Heart left ventricle (tissue), 16 donors: ENCODE measurements at regions not wholly inside any gene's neighbourhood (a gene's known extent, or its start where the extent isn't known, plus 50 kb on each side); places are given as distances from the start of the nearest gene placed in this dataset.

Experiments used
- ATAC-seq, 4 donors: fragments of 200-7000 bp; cut with Tn5 transposase; one replicate each; pipeline ENCODE4 v1.9.1; 2020 to 2022; ENCODE audit warnings: moderate library complexity in 4 of 4, mild to moderate bottlenecking in 3 of 4, moderate number of reproducible peaks in 1 of 4
- DNase-seq, 5 donors: peaks; one replicate each; pipeline ENCODE4 v3.0.0-alpha.2; 2020
- H3K27ac ChIP-seq, 12 donors: fragments of 200-600 bp; sonication (generic) in 4 of 12; one replicate each; pipeline versions ENCODE4 v1.5.0 to v1.8.0; 2016 to 2022; ENCODE audit warnings: mild to moderate bottlenecking in 2 of 12
- H3K27me3 ChIP-seq, 9 donors: fragments of 200-600 bp; sonication (generic) in 2 of 9; one replicate each; pipeline versions ENCODE4 v1.5.1 to v1.8.0; 2016 to 2022; ENCODE audit warnings: mild to moderate bottlenecking in 3 of 9
- H3K36me3 ChIP-seq, 9 donors: fragments of 200-600 bp; sonication (generic) in 2 of 9; one replicate each; pipeline versions ENCODE4 v1.5.0 to v1.8.0; 2018 to 2022; ENCODE audit warnings: mild to moderate bottlenecking in 2 of 9
- H3K4me1 ChIP-seq, 12 donors: fragments of 200-600 bp; sonication (generic) in 4 of 12; one replicate each; pipeline versions ENCODE4 v1.5.0 to v1.8.0; 2016 to 2022; ENCODE audit warnings: mild to moderate bottlenecking in 3 of 12
- H3K4me3 ChIP-seq, 12 donors: fragments of 200-600 bp; sonication (generic) in 4 of 12; one replicate each; pipeline versions ENCODE4 v1.5.0 to v1.8.0; 2017 to 2022; ENCODE audit warnings: mild to moderate bottlenecking in 9 of 12, moderate library complexity in 4 of 12
- H3K9me3 ChIP-seq, 12 donors: fragments of 200-600 bp; sonication (generic) in 4 of 12; one replicate each; pipeline versions ENCODE4 v1.5.0 to v1.8.0; 2016 to 2022; ENCODE audit warnings: mild to moderate bottlenecking in 1 of 12
- POLR2A ChIP-seq, 2 donors: fragments of 450-650 bp; IDR thresholded peaks; one replicate each; pipeline ENCODE4 v1.6.1; 2017; ENCODE audit warnings: antibody characterized with exemption in 2 of 2, mild to moderate bottlenecking in 2 of 2, moderate library complexity in 2 of 2
- WGBS, 4 donors: extraction: QIAGEN DNeasy Blood & Tissue Kit in 2 of 4; methylation state at CpG; one replicate each; pipeline versions ENCODE4 v1.1.5 to v1.1.7; 2013 to 2018; 5-methylcytosine and 5-hydroxymethylcytosine counted together
- intact Hi-C, 10 donors: fragments of 100-400 bp; cut with DNase I; formaldehyde crosslinking; loops; one replicate each; pipeline versions ENCODE4 v1.11.1 to v1.14.2; 2022
- TF ChIP-seq, protein P1 (sequence below), 12 donors: fragments of 200-600 bp; sonication (generic) in 4 of 12; IDR thresholded peaks; one replicate each; pipeline versions ENCODE4 v1.5.0 to v1.8.0; 2018 to 2022; ENCODE audit warnings: antibody characterized with exemption in 12 of 12, mild to moderate bottlenecking in 5 of 12
- donor health status: ischemic (EF 13 %, LVEDD 7.1; RV severe dilation, severe dysfunction).
- donor health status: healthy with polysubstance abuse.
- donor health status: DM: no; HTN: yes; CAD: no.
- donor health status: DM: no; HTN: no; CAD: no.
- donor health status: ischemic (EF 25% LVEDD 6.9; RV normal size, moderate dysfunction).
- donor health status: ischemic (EF 25% LVEDD 5.7; RV mildly dilated, moderate dysfunction).
- donor health status: healthy.
- donor health status: DM: yes; HTN: yes; CAD: no.
- donor health status: ischemic (EF 35%, LVEDD 5.7; RV mildly dilated, moderate dysfunction).
- donor health status: nonischemic (EF 11% LVEDD 7.7; RV severe dilation, severe dysfunction).
- donor health status: DM: yes; HTN: yes; CAD: no.
- donor health status: PGD.
- donor health status: ischemic (EF 29% LVEDD 5.4; RV normal size, mild dysfunction).
- donor health status: nonischemic (EF 23%, LVEDD 6.1; RV moderate dilation, normal function).

DNA sequence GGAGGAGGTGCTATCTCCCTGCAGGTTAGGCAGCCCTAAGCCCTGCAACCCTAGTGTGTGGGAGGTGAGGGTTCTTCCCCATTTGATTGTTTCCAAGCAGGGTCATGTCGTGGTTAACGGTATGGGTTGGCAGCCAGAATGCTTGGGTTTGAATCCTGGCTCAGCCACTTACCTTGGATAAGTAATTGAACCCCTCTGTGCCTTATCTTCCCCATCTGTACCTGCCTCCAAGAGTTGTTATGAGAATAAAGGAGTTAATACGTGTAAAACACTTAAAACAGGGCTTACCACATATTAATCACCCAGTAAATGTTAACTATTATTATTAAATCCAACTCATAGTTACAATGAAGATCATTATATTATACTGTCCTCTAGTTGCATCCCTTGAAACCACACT lies 52.2 kb upstream of the SPATA31E1 start:
- no peaks in the 10 kb centered on the region for H3K36me3 ChIP-seq
- no peak overlapping the region for H3K4me3 ChIP-seq
- WGBS, 4 donors: 42 to 48% (median 46%) methylated on average over 3 of the region's 3 CpGs
- intact Hi-C loops: no loop called here
- no peak overlapping the region for H3K27ac ChIP-seq
- no peak for TF ChIP-seq POLR2A (IDR thresholded peaks at IDR 0.05)
- TF ChIP-seq, protein P1, sequence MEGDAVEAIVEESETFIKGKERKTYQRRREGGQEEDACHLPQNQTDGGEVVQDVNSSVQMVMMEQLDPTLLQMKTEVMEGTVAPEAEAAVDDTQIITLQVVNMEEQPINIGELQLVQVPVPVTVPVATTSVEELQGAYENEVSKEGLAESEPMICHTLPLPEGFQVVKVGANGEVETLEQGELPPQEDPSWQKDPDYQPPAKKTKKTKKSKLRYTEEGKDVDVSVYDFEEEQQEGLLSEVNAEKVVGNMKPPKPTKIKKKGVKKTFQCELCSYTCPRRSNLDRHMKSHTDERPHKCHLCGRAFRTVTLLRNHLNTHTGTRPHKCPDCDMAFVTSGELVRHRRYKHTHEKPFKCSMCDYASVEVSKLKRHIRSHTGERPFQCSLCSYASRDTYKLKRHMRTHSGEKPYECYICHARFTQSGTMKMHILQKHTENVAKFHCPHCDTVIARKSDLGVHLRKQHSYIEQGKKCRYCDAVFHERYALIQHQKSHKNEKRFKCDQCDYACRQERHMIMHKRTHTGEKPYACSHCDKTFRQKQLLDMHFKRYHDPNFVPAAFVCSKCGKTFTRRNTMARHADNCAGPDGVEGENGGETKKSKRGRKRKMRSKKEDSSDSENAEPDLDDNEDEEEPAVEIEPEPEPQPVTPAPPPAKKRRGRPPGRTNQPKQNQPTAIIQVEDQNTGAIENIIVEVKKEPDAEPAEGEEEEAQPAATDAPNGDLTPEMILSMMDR (IDR thresholded peaks at IDR 0.05): no peak
- no peak for ATAC-seq
- H3K4me1 ChIP-seq: no peaks in the 10 kb centered on the region
- DNase-seq: no peak
- H3K9me3 ChIP-seq: no peaks in the 10 kb centered on the region
- H3K27me3 ChIP-seq: peaks cover 0 to 20% (median 0%) of the 10 kb centered on the region in 9 donors

DNA sequence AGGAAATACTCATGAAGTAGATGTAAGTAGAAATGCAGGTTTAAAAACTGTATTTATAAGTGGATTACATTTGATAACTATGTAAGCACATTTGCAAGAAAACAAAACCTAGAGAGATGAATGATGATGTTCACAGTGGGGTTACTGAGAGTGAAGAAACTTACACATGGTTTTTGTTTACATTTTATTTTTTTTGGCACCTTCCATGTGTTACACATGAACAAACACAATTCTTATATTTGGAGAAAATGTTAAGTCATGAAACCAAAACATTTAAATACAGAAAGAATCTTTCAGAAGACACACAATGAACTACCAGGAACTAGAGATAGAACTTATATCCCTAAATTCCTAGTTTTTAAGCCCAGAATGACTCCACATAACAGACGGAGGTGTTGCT lies 51.5 kb upstream of the SPATA31E1 start:
- TF ChIP-seq POLR2A (IDR thresholded peaks at IDR 0.05): no peak
- TF ChIP-seq, protein P1 (IDR thresholded peaks at IDR 0.05): no peak
- Histone ChIP-seq H3K4me1 (no peaks in the 10 kb centered on the region), H3K36me3 (no peaks in the 10 kb centered on the region), H3K27ac (no peak overlapping the region), H3K4me3 (no peak overlapping the region), H3K9me3 (no peaks in the 10 kb centered on the region), H3K27me3 (peaks cover 0 to 20% (median 0%) of the 10 kb centered on the region in 9 donors)
- ATAC-seq: no peak
- no peak for DNase-seq
- intact Hi-C loops: no loop called here
- WGBS, 4 donors: 83 to 90% (median 87%) methylated on average over 1 of the region's 1 CpG
